Cardiac muscle cell (in vitro differentiated cells and primary cell): ENCODE measurements at regions not wholly inside any gene's neighbourhood (a gene's known extent, or its start where the extent isn't known, plus 50 kb on each side); places are given as distances from the start of the nearest gene placed in this dataset.

ENCODE experiments used
- DNase-seq, 2 donors: peaks; one replicate each; pipeline versions ENCODE4 v3.0.0 to v3.0.0-alpha.2; 2010 to 2017; ENCODE audit warnings: low read depth in 1 of 2, low spot score in 1 of 2
- H3K27ac ChIP-seq: fragments of 200-600 bp; sonication (generic); 2 replicates; pipeline ENCODE4 v1.5.1; 2016
- H3K27me3 ChIP-seq: fragments of 200-600 bp; sonication (generic); 2 replicates; pipeline ENCODE4 v1.6.0; 2016; ENCODE audit warnings: control low read depth
- H3K36me3 ChIP-seq: fragments of 200-600 bp; sonication (generic); 2 replicates; pipeline ENCODE4 v1.5.1; 2016; ENCODE audit warnings: control low read depth
- H3K4me1 ChIP-seq: fragments of 200-600 bp; sonication (generic); 2 replicates; pipeline ENCODE4 v1.8.1; 2017; ENCODE audit warnings: low read depth, mild to moderate bottlenecking, mixed run types
- H3K4me3 ChIP-seq: fragments of 200-600 bp; sonication (generic); 2 replicates; pipeline ENCODE4 v1.5.1; 2016; ENCODE audit warnings: mild to moderate bottlenecking
- H3K9me3 ChIP-seq: fragments of 200-600 bp; sonication (generic); 2 replicates; pipeline ENCODE4 v1.5.1; 2017; ENCODE audit warnings: low read depth, mild to moderate bottlenecking, control low read depth
- CTCF ChIP-seq: IDR thresholded peaks from 2 replicates; pipeline ENCODE4 v1.5.1; 2012; ENCODE audit warnings: low read depth, mild to moderate bottlenecking, low read length

GRCh38 chr11:87444993-87445392 is 407.3 kb downstream of the TMEM135 start:
- no peak overlapping the region for H3K4me3 ChIP-seq
- peak overlapping the region; percentile 78 for H3K27ac ChIP-seq
- no peaks in the 10 kb centered on the region for H3K36me3 ChIP-seq
- peaks cover 40% of the 10 kb centered on the region for H3K4me1 ChIP-seq
- DNase-seq: peak in 1 of 2 donors; percentile 36
- H3K27me3 ChIP-seq: no peaks in the 10 kb centered on the region
- no peaks in the 10 kb centered on the region for H3K9me3 ChIP-seq
- TF ChIP-seq CTCF: no peak

- TF ChIP-seq CTCF: no peak
- H3K4me1 ChIP-seq: peaks cover 38% of the 10 kb centered on the region
- DNase-seq: peak in 1 of 2 donors; percentile 47
- H3K27ac ChIP-seq: peak overlapping the region; percentile 78
- no peaks in the 10 kb centered on the region for H3K36me3 ChIP-seq
- H3K27me3 ChIP-seq: no peaks in the 10 kb centered on the region
- no peak overlapping the region for H3K4me3 ChIP-seq
- no peaks in the 10 kb centered on the region for H3K9me3 ChIP-seq
Measured at GRCh38 chr11:87443707-87444106, 406.0 kb downstream of the TMEM135 start.

- Histone ChIP-seq H3K9me3 (no peaks in the 10 kb centered on the region), H3K27ac (no peak overlapping the region), H3K27me3 (no peaks in the 10 kb centered on the region), H3K4me1 (peaks cover 47% of the 10 kb centered on the region), H3K4me3 (no peak overlapping the region), H3K36me3 (no peaks in the 10 kb centered on the region)
- no peak for TF ChIP-seq CTCF
- DNase-seq: no peak
Measured at GRCh38 chr11:87440076-87440770, 402.5 kb downstream of the TMEM135 start.

GRCh38 chr11:87438416-87438815 is 400.7 kb downstream of the TMEM135 start:
- Histone ChIP-seq H3K4me3 (no peak overlapping the region), H3K4me1 (peaks cover 29% of the 10 kb centered on the region), H3K27ac (no peak overlapping the region), H3K27me3 (no peaks in the 10 kb centered on the region), H3K9me3 (no peaks in the 10 kb centered on the region), H3K36me3 (no peaks in the 10 kb centered on the region)
- no peak for TF ChIP-seq CTCF
- DNase-seq: no peak

GRCh38 chr11:87437844-87438223 is 400.1 kb downstream of the TMEM135 start:
- Histone ChIP-seq H3K27me3 (no peaks in the 10 kb centered on the region), H3K4me3 (no peak overlapping the region), H3K27ac (peak overlapping the region; percentile 1), H3K4me1 (peaks cover 28% of the 10 kb centered on the region), H3K36me3 (no peaks in the 10 kb centered on the region), H3K9me3 (no peaks in the 10 kb centered on the region)
- no peak for DNase-seq
- no peak for TF ChIP-seq CTCF
